ENCODE measurements at regions not wholly inside any gene's neighbourhood (a gene's known extent, or its start where the extent isn't known, plus 50 kb on each side); places are given as distances from the start of the nearest gene placed in this dataset.

DNA sequence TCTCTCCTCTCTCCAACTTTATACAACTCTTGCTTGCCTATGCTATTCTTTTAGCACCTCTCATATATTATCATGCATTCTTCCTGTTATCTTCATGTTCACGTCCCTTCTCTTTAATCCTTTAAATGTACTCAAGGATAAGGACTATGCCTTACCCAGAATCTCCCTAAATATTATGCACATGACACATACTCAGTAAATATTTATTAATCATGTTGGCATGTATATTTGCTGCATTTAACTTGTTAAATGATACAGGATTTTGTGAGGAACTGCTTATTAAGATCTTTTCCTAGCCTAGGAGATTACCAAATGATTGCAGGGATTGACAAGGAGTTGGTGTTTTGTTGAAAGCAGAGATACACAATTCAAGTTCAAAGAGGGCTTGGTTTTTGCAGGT, 109.4 kb downstream of the RGS2 start:
- TF ChIP-seq, protein P1, sequence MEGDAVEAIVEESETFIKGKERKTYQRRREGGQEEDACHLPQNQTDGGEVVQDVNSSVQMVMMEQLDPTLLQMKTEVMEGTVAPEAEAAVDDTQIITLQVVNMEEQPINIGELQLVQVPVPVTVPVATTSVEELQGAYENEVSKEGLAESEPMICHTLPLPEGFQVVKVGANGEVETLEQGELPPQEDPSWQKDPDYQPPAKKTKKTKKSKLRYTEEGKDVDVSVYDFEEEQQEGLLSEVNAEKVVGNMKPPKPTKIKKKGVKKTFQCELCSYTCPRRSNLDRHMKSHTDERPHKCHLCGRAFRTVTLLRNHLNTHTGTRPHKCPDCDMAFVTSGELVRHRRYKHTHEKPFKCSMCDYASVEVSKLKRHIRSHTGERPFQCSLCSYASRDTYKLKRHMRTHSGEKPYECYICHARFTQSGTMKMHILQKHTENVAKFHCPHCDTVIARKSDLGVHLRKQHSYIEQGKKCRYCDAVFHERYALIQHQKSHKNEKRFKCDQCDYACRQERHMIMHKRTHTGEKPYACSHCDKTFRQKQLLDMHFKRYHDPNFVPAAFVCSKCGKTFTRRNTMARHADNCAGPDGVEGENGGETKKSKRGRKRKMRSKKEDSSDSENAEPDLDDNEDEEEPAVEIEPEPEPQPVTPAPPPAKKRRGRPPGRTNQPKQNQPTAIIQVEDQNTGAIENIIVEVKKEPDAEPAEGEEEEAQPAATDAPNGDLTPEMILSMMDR (conservative IDR thresholded peaks at IDR 0.05; ENCODE audit: low read depth, low read length): no peak
- no peak for TF ChIP-seq EZH2 (IDR thresholded peaks at IDR 0.05; ENCODE audit: borderline replicate concordance, low read depth, low read length, poor library complexity, severe bottlenecking)
